Activated T-cell treated with anti-CD3 and anti-CD28 coated beads, Interleukin-2, amount 50 U/mL, for 72 hours (primary cell): ENCODE measurements at regions not wholly inside any gene's neighbourhood (a gene's known extent, or its start where the extent isn't known, plus 50 kb on each side); places are given as distances from the start of the nearest gene placed in this dataset.

Source experiments
- ATAC-seq, 2 donors: fragments of 150-1000 bp; cut with Tn5 transposase; replicated peaks in 1 of 2; 2 replicates each; pipeline ENCODE4 v1.10.0; 2021; ENCODE audit warnings: moderate library complexity in 2 of 2, mild to moderate bottlenecking in 1 of 2
- DNase-seq, 2 donors: peaks; one replicate each; pipeline ENCODE4 v3.0.0; 2021 to 2022; ENCODE audit warnings: mixed read lengths in 1 of 2
- H3K27ac Mint-ChIP-seq: one replicate; pipeline ENCODE4 v1.8.0; 2022; ENCODE audit warnings: mild to moderate bottlenecking, moderate library complexity, mixed read lengths
- H3K27me3 Mint-ChIP-seq: one replicate; pipeline ENCODE4 v1.8.0; 2022; ENCODE audit warnings: low read depth, mixed read lengths
- H3K36me3 Mint-ChIP-seq, 2 donors: one replicate each; pipeline ENCODE4 v1.8.0; 2022; ENCODE audit warnings: mixed read lengths in 2 of 2, mild to moderate bottlenecking in 1 of 2; ENCODE audit not compliant: insufficient read depth in 2 of 2
- H3K4me1 Mint-ChIP-seq: one replicate; pipeline ENCODE4 v1.8.0; 2022; ENCODE audit warnings: low read depth, mixed read lengths
- H3K4me3 Mint-ChIP-seq, 2 donors: one replicate each; pipeline ENCODE4 v1.8.0; 2022; ENCODE audit warnings: mild to moderate bottlenecking in 2 of 2, mixed read lengths in 2 of 2, moderate library complexity in 2 of 2
- H3K9me3 Mint-ChIP-seq, 2 donors: one replicate each; pipeline ENCODE4 v1.8.0; 2022; ENCODE audit warnings: mixed read lengths in 2 of 2

DNA sequence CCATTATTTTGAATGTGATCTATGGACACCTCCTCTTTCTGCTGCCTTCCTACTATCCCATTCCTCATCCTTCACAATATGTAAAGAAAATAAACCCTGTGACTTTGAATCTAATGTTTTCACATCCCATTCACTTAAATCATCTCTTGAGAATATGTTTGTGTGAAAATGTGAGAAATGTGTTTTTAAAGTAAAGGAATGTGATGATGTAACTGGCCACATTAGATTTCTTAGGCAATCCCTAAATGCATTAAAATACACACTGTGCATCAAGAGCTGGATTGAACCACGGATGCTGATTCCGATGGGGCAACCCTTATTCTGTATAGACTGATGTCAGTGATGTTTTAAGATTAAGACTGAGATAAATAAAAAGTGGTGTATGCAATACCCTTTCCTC is 558.9 kb upstream of the TENM3 start:
- DNase-seq (no peak), ATAC-seq (no peak)
- H3K27ac Mint-ChIP-seq = no peak overlapping the region
- no peak overlapping the region for H3K4me3 Mint-ChIP-seq
- no peaks in the 10 kb centered on the region for H3K27me3 Mint-ChIP-seq
- peaks cover 0 to 3% of the 10 kb centered on the region in 2 donors for H3K9me3 Mint-ChIP-seq
- no peaks in the 10 kb centered on the region for H3K36me3 Mint-ChIP-seq
- no peaks in the 10 kb centered on the region for H3K4me1 Mint-ChIP-seq

GRCh38 chr4:181685461-181685860 is 557.7 kb upstream of the TENM3 start:
- Mint-ChIP-seq H3K36me3 (no peaks in the 10 kb centered on the region), H3K27me3 (no peaks in the 10 kb centered on the region), H3K4me1 (no peaks in the 10 kb centered on the region), H3K27ac (no peak overlapping the region), H3K4me3 (no peak overlapping the region), H3K9me3 (peaks cover 0 to 3% of the 10 kb centered on the region in 2 donors)
- ATAC-seq (no peak), DNase-seq (no peak)

DNA sequence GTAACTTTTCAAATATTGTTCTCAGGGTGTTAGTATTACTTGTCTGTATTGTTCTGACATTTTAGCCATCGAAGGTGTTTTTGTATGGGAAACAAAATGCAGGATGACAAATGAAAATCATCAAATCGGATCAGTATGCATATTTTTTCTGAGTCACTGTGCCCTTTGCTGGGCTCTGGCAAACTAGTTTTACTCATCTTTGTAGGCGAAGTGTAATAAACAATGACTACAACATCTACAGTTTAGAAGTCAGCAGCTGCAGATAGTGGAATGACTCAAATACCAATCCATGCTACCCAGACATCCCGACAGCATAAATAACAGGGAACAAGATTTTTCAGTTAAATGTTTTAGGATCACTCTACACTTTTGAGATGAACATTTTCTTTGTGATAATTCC is 557.3 kb upstream of the TENM3 start:
- H3K9me3 Mint-ChIP-seq = peaks cover 0 to 3% of the 10 kb centered on the region in 2 donors
- no peak overlapping the region for H3K27ac Mint-ChIP-seq
- ATAC-seq = no peak
- H3K4me1 Mint-ChIP-seq = no peaks in the 10 kb centered on the region
- no peaks in the 10 kb centered on the region for H3K27me3 Mint-ChIP-seq
- no peak overlapping the region for H3K4me3 Mint-ChIP-seq
- no peak for DNase-seq
- H3K36me3 Mint-ChIP-seq = no peaks in the 10 kb centered on the region

DNA sequence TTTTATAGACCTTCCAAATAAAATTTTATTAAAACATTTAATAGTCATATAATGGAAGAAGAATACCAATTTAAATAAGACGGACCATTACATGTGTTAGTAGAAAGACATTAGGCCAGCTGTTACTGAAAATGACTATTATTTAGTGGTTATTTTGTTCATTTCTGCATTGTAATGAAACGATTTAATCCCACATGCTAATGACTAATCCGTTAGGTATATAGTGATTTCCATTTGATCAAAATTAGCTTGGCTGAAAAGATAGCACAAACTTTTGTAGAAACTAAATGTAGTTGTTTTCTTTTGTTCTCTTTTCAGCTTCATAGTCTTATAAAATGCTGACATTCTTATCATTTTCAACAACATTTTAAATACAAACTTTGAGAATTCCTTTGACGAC is 556.1 kb upstream of the TENM3 start:
- ATAC-seq = no peak
- H3K27me3 Mint-ChIP-seq = no peaks in the 10 kb centered on the region
- no peak for DNase-seq
- H3K4me1 Mint-ChIP-seq = no peaks in the 10 kb centered on the region
- no peak overlapping the region for H3K4me3 Mint-ChIP-seq
- no peak overlapping the region for H3K27ac Mint-ChIP-seq
- H3K9me3 Mint-ChIP-seq = peaks cover 0 to 3% of the 10 kb centered on the region in 2 donors
- H3K36me3 Mint-ChIP-seq = no peaks in the 10 kb centered on the region

- H3K9me3 Mint-ChIP-seq = no peaks in the 10 kb centered on the region
- no peak overlapping the region for H3K4me3 Mint-ChIP-seq
- H3K4me1 Mint-ChIP-seq = no peaks in the 10 kb centered on the region
- ATAC-seq = no peak
- H3K36me3 Mint-ChIP-seq = no peaks in the 10 kb centered on the region
- H3K27ac Mint-ChIP-seq = no peak overlapping the region
- DNase-seq = no peak
- H3K27me3 Mint-ChIP-seq = no peaks in the 10 kb centered on the region
Observed at GRCh38 chr4:181688432-181688831, 554.8 kb upstream of the TENM3 start.

GRCh38 chr4:181688872-181689271 is 554.3 kb upstream of the TENM3 start:
- ATAC-seq = no peak
- H3K36me3 Mint-ChIP-seq = no peaks in the 10 kb centered on the region
- no peaks in the 10 kb centered on the region for H3K9me3 Mint-ChIP-seq
- H3K4me1 Mint-ChIP-seq = no peaks in the 10 kb centered on the region
- no peak for DNase-seq
- no peaks in the 10 kb centered on the region for H3K27me3 Mint-ChIP-seq
- H3K4me3 Mint-ChIP-seq = no peak overlapping the region
- H3K27ac Mint-ChIP-seq = no peak overlapping the region

DNA sequence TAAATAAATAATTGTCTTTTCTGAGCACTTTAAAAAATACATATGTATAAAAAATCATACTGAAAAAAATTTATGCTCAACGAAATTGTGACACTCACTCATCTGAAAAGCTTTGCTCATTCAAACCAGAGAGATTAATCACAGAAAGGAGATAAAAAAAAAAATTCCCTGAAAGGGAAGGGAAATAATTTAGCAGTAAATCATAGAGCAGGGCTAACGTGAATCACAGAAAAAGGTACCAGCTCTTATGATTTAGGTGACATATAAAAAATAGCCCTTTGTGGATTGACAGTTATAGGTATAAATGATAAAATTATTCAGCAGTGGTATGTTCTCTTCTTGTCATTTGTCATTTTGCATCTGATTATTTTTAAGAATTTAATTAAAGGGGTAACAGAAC is 552.7 kb upstream of the TENM3 start:
- DNase-seq = no peak
- ATAC-seq = no peak
- no peak overlapping the region for H3K27ac Mint-ChIP-seq
- H3K4me3 Mint-ChIP-seq = no peak overlapping the region
- no peaks in the 10 kb centered on the region for H3K4me1 Mint-ChIP-seq
- H3K36me3 Mint-ChIP-seq = no peaks in the 10 kb centered on the region
- no peaks in the 10 kb centered on the region for H3K27me3 Mint-ChIP-seq
- H3K9me3 Mint-ChIP-seq = no peaks in the 10 kb centered on the region

DNA sequence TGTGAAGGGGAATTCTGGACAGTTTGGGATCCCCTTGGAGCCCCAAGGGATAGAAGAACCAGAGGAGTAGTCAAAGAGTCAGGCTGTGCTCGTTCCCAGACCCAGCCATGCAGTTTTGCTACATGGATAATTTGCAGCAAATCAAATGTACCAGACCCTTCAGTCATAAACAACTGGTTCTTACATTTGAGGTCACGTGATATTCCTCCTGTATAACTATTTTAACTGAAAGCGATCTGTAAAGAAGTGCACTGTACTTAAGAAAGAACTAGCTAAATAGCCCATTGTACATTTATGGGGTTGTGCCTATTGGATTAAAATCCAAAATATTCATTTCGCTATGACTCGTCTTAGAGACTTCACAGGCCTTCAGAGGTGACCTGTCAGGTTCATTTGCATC is 550.2 kb upstream of the TENM3 start:
- no peaks in the 10 kb centered on the region for H3K36me3 Mint-ChIP-seq
- H3K27me3 Mint-ChIP-seq = no peaks in the 10 kb centered on the region
- no peaks in the 10 kb centered on the region for H3K9me3 Mint-ChIP-seq
- DNase-seq (no peak), ATAC-seq (no peak)
- H3K4me3 Mint-ChIP-seq = no peak overlapping the region
- no peaks in the 10 kb centered on the region for H3K4me1 Mint-ChIP-seq
- no peak overlapping the region for H3K27ac Mint-ChIP-seq

DNA sequence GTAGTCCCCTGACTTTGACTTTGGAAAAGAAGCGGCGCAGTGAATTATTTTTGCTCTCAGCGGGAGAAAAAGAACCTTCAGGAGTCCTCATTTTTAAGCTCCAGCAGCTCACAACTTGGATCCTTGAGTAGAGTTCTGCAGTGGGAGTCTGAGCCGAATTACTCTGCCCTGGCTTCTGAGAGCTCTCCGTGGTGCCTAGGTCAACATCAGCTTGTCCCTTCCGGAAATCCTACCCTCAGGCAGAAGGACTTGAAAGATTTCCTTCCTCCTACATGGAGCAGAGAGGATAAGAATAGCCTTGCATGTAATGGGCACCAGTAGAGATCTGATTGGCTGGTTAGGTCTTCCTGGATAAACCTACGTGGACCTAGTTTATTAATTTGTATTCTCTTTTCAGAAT is 549.7 kb upstream of the TENM3 start:
- H3K27me3 Mint-ChIP-seq = no peaks in the 10 kb centered on the region
- no peaks in the 10 kb centered on the region for H3K4me1 Mint-ChIP-seq
- ATAC-seq (no peak), DNase-seq (no peak)
- no peak overlapping the region for H3K4me3 Mint-ChIP-seq
- H3K9me3 Mint-ChIP-seq = no peaks in the 10 kb centered on the region
- no peak overlapping the region for H3K27ac Mint-ChIP-seq
- H3K36me3 Mint-ChIP-seq = no peaks in the 10 kb centered on the region

DNA sequence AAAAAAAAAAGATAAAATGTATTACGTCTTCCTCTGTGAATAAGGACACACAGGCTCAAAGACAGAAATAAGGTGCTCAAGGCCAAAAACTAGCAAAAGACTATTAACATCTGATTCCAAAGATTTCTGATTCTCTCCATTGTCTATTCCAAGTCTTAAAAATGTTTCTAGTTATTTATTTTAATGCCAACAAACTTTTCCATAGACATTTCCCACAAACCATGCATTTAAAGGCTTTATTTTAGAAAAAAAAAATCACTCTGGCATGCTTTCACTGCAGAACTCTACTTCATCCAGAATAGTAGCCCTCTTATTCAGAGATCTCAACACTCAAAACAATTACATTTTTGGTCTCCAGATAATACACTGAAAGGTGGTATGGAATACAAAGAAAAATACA is 545.0 kb upstream of the TENM3 start:
- no peak for DNase-seq
- Mint-ChIP-seq H3K9me3 (peaks cover 0 to 1% of the 10 kb centered on the region in 2 donors), H3K36me3 (no peaks in the 10 kb centered on the region)

GRCh38 chr4:181701214-181701613 is 542.0 kb upstream of the TENM3 start:
- Mint-ChIP-seq H3K27ac (no peak overlapping the region), H3K4me3 (no peak overlapping the region), H3K4me1 (no peaks in the 10 kb centered on the region), H3K36me3 (no peaks in the 10 kb centered on the region), H3K27me3 (no peaks in the 10 kb centered on the region), H3K9me3 (peaks cover 1 to 2% of the 10 kb centered on the region in 2 donors)
- no peak for ATAC-seq
- DNase-seq = no peak

More for the DNA sequence above, 545.0 kb upstream of the TENM3 start:
- no peak overlapping the region for H3K4me3 Mint-ChIP-seq
- no peak for ATAC-seq
- no peak overlapping the region for H3K27ac Mint-ChIP-seq
- no peaks in the 10 kb centered on the region for H3K4me1 Mint-ChIP-seq
- no peaks in the 10 kb centered on the region for H3K27me3 Mint-ChIP-seq

GRCh38 chr4:181701894-181702293 is 541.3 kb upstream of the TENM3 start:
- no peak for ATAC-seq
- H3K9me3 Mint-ChIP-seq = peaks cover 1 to 2% of the 10 kb centered on the region in 2 donors
- H3K4me1 Mint-ChIP-seq = no peaks in the 10 kb centered on the region
- H3K27me3 Mint-ChIP-seq = no peaks in the 10 kb centered on the region
- H3K4me3 Mint-ChIP-seq = no peak overlapping the region
- no peak overlapping the region for H3K27ac Mint-ChIP-seq
- DNase-seq = no peak
- H3K36me3 Mint-ChIP-seq = no peaks in the 10 kb centered on the region

GRCh38 chr4:181702864-181703495 is 540.2 kb upstream of the TENM3 start:
- no peaks in the 10 kb centered on the region for H3K4me1 Mint-ChIP-seq

GRCh38 chr4:181710143-181710542 is 533.1 kb upstream of the TENM3 start:
- peaks cover 14 to 15% of the 10 kb centered on the region in 2 donors for H3K9me3 Mint-ChIP-seq
- no peak for DNase-seq
- no peak overlapping the region for H3K27ac Mint-ChIP-seq
- no peaks in the 10 kb centered on the region for H3K27me3 Mint-ChIP-seq
- no peak for ATAC-seq
- H3K36me3 Mint-ChIP-seq = peaks cover 2 to 3% of the 10 kb centered on the region in 2 donors
- H3K4me1 Mint-ChIP-seq = no peaks in the 10 kb centered on the region
- no peak overlapping the region for H3K4me3 Mint-ChIP-seq

More at GRCh38 chr4:181702864-181703495, 540.2 kb upstream of the TENM3 start:
- Mint-ChIP-seq H3K27me3 (no peaks in the 10 kb centered on the region), H3K36me3 (no peaks in the 10 kb centered on the region), H3K9me3 (peaks cover 1 to 2% of the 10 kb centered on the region in 2 donors), H3K4me3 (no peak overlapping the region), H3K27ac (no peak overlapping the region)
- no peak for ATAC-seq
- DNase-seq = no peak
